ENCODE measurements at regions not wholly inside any gene's neighbourhood (a gene's known extent, or its start where the extent isn't known, plus 50 kb on each side); places are given as distances from the start of the nearest gene placed in this dataset.
"Not testable (repeated sequence)": the region's sequence is repeated elsewhere in the genome, so short reads cannot be mapped to it uniquely, and the experiment has no call there.

DNA sequence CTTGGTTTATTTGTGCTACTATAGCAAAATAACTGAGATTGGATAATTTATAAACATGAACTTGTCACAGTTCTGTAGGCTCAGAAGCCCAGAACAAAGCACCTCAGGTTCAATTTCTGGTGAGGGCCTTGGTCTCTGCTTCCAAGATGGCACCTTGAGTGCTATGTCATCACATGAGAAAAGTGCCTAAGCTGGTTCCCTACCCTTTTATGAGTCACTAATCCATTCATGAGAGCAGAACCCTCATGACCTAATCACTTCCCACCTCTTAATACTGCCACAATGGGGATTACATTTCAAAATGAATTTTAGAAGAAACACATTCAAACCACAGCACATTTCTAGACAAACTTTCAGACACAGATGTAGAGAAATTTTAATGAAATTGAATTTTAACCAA lies 98.2 kb upstream of the PRSS3 start:
- Histone ChIP-seq H3K27me3 (ENCODE audit: control insufficient read depth, insufficient read depth, low read length) (no peaks in the 10 kb centered on the region), H3K36me3 (ENCODE audit: control insufficient read depth, insufficient read depth, low read length) (no peaks in the 10 kb centered on the region), H3K4me1 (ENCODE audit: control insufficient read depth, insufficient read depth, low read length) (no peaks in the 10 kb centered on the region), H3K4me3 (ENCODE audit: low read length) (no peak overlapping the region), H3K9me3 (ENCODE audit: control insufficient read depth, low read length) (no peaks in the 10 kb centered on the region), H3K9ac (ENCODE audit: low read length) (no peak overlapping the region)

- Histone ChIP-seq H3K9ac (ENCODE audit: low read length) (no peak overlapping the region), H3K4me3 (ENCODE audit: low read length) (no peak overlapping the region), H3K4me1 (ENCODE audit: control insufficient read depth, insufficient read depth, low read length) (no peaks in the 10 kb centered on the region), H3K9me3 (ENCODE audit: control insufficient read depth, low read length) (no peaks in the 10 kb centered on the region), H3K36me3 (ENCODE audit: control insufficient read depth, insufficient read depth, low read length) (no peaks in the 10 kb centered on the region), H3K27me3 (ENCODE audit: control insufficient read depth, insufficient read depth, low read length) (no peaks in the 10 kb centered on the region)
Observed at GRCh38 chr9:33698267-33698666, 97.1 kb upstream of the PRSS3 start.

GRCh38 chr9:33700940-33701339 lies 94.4 kb upstream of the PRSS3 start:
- not testable (repeated sequence) for H3K4me3 ChIP-seq (ENCODE audit: low read length); H3K27me3 ChIP-seq (ENCODE audit: control insufficient read depth, insufficient read depth, low read length); H3K36me3 ChIP-seq (ENCODE audit: control insufficient read depth, insufficient read depth, low read length); H3K9me3 ChIP-seq (ENCODE audit: control insufficient read depth, low read length); H3K9ac ChIP-seq (ENCODE audit: low read length); H3K4me1 ChIP-seq (ENCODE audit: control insufficient read depth, insufficient read depth, low read length)

DNA sequence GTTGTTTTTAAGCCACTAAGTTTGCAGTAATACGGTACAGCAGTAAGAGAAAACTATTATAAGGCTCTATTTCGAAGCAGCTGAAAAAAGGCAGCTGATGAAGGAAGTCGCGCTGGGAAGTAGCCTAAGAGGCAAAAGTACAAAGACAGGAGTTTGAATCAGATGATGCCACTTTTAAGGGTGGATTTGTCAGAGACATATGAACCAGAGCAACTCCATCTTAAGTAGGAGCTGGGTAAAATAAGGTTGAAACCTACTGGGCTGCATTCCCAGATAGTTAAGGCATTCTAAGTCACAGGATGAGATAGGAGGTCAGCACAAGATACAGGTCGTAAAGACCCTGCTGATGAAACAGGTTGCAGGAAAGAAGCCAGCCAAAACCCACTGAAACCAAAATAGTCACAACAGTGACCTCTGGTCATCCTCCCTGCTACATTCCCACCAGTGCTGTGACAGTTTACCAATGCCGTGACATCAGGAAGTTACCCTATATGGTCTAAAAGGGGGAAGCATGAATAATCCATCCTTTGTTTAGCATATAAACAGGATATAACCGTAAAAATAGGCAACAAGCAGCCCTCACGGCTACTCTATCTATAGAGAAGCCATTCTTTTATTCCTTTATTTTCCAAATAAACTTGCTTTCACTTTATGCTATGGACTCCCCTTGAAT lies 91.8 kb upstream of the PRSS3 start:
- H3K4me3 ChIP-seq (ENCODE audit: low read length), result no peak overlapping the region
- H3K9me3 ChIP-seq (ENCODE audit: control insufficient read depth, low read length), result no peaks in the 10 kb centered on the region
- no peak overlapping the region for H3K9ac ChIP-seq (ENCODE audit: low read length)
- no peaks in the 10 kb centered on the region for H3K27me3 ChIP-seq (ENCODE audit: control insufficient read depth, insufficient read depth, low read length)
- H3K4me1 ChIP-seq (ENCODE audit: control insufficient read depth, insufficient read depth, low read length), result no peaks in the 10 kb centered on the region
- H3K36me3 ChIP-seq (ENCODE audit: control insufficient read depth, insufficient read depth, low read length), result no peaks in the 10 kb centered on the region

DNA sequence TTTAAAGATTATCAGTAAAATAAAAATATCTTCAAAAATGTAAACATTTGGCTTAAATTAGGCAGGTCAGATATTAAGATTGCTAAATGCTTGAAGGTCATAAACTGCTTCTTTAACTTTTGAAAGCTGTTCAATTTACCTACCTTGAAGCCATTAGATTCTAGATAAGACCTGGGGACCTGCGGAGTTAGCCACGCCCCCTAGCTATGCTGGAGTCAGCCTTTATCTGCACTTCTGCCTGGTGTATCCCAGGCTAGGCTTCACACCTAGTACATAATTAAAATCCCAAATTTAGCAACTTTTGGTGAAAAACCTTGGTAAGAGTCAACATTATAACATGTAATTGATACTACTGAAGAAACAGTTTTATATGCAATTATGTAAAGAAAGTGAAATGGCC lies 89.9 kb upstream of the PRSS3 start:
- not testable (repeated sequence) for H3K4me1 ChIP-seq (ENCODE audit: control insufficient read depth, insufficient read depth, low read length); H3K9me3 ChIP-seq (ENCODE audit: control insufficient read depth, low read length); H3K9ac ChIP-seq (ENCODE audit: low read length); H3K27me3 ChIP-seq (ENCODE audit: control insufficient read depth, insufficient read depth, low read length); H3K36me3 ChIP-seq (ENCODE audit: control insufficient read depth, insufficient read depth, low read length); H3K4me3 ChIP-seq (ENCODE audit: low read length)

DNA sequence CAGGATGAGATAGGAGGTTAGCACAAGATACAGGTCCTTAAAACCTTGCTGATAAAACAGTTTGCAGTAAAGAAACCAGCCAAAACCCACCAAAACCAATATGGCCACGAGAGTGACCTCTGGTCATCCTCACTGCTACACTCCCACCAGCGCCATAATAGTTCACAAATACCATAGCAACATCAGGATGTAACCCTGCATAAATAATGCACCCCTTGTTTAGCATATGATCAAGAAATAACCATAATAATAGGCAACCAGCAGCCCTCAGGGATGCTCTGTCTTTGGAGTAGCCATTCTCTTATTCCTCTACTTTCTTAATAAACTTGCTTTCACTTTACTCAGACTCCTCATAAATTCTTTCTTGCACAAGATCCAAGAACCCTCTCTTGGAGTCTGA lies 86.9 kb upstream of the PRSS3 start:
- Histone ChIP-seq H3K4me3 (ENCODE audit: low read length) (no peak overlapping the region), H3K9me3 (ENCODE audit: control insufficient read depth, low read length) (no peaks in the 10 kb centered on the region), H3K4me1 (ENCODE audit: control insufficient read depth, insufficient read depth, low read length) (no peaks in the 10 kb centered on the region), H3K9ac (ENCODE audit: low read length) (no peak overlapping the region), H3K36me3 (ENCODE audit: control insufficient read depth, insufficient read depth, low read length) (no peaks in the 10 kb centered on the region), H3K27me3 (ENCODE audit: control insufficient read depth, insufficient read depth, low read length) (peaks cover 4% of the 10 kb centered on the region)

GRCh38 chr9:33709269-33709668 lies 86.1 kb upstream of the PRSS3 start:
- no peaks in the 10 kb centered on the region for H3K9me3 ChIP-seq (ENCODE audit: control insufficient read depth, low read length)
- no peaks in the 10 kb centered on the region for H3K36me3 ChIP-seq (ENCODE audit: control insufficient read depth, insufficient read depth, low read length)
- no peak overlapping the region for H3K9ac ChIP-seq (ENCODE audit: low read length)
- peaks cover 4% of the 10 kb centered on the region for H3K27me3 ChIP-seq (ENCODE audit: control insufficient read depth, insufficient read depth, low read length)
- H3K4me3 ChIP-seq (ENCODE audit: low read length), result no peak overlapping the region
- H3K4me1 ChIP-seq (ENCODE audit: control insufficient read depth, insufficient read depth, low read length), result no peaks in the 10 kb centered on the region

- not testable (repeated sequence) for H3K27me3 ChIP-seq (ENCODE audit: control insufficient read depth, insufficient read depth, low read length); H3K4me1 ChIP-seq (ENCODE audit: control insufficient read depth, insufficient read depth, low read length); H3K36me3 ChIP-seq (ENCODE audit: control insufficient read depth, insufficient read depth, low read length); H3K9me3 ChIP-seq (ENCODE audit: control insufficient read depth, low read length); H3K9ac ChIP-seq (ENCODE audit: low read length); H3K4me3 ChIP-seq (ENCODE audit: low read length)
Observed at GRCh38 chr9:33711418-33711817, 83.9 kb upstream of the PRSS3 start.

- no peaks in the 10 kb centered on the region for H3K36me3 ChIP-seq (ENCODE audit: control insufficient read depth, insufficient read depth, low read length)
- no peak overlapping the region for H3K4me3 ChIP-seq (ENCODE audit: low read length)
- H3K9ac ChIP-seq (ENCODE audit: low read length), result no peak overlapping the region
- peaks cover 4% of the 10 kb centered on the region for H3K27me3 ChIP-seq (ENCODE audit: control insufficient read depth, insufficient read depth, low read length)
- H3K4me1 ChIP-seq (ENCODE audit: control insufficient read depth, insufficient read depth, low read length), result no peaks in the 10 kb centered on the region
- H3K9me3 ChIP-seq (ENCODE audit: control insufficient read depth, low read length), result no peaks in the 10 kb centered on the region
Observed at GRCh38 chr9:33714989-33715388, 80.4 kb upstream of the PRSS3 start.

DNA sequence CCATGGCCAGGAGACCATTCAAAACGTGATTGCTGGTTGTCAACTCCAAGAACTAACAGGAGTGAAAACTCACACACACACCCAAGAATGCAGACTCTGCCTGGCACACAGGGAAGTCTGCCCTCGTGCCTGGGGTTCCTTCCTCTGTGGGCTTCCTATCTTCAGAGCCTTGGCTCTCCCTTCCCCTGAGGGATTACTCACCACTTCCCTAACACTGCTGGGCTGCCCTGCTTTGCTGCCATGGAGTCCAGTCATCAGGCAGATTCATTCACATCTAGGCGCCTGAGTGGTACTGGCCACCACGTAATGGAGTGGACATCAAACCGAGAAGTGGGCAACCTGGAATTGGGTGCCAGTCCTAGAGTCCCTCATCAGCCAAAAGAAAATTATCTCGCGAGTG lies 76.4 kb upstream of the PRSS3 start:
- no peaks in the 10 kb centered on the region for H3K4me1 ChIP-seq (ENCODE audit: control insufficient read depth, insufficient read depth, low read length)
- no peaks in the 10 kb centered on the region for H3K36me3 ChIP-seq (ENCODE audit: control insufficient read depth, insufficient read depth, low read length)
- no peak overlapping the region for H3K4me3 ChIP-seq (ENCODE audit: low read length)
- H3K27me3 ChIP-seq (ENCODE audit: control insufficient read depth, insufficient read depth, low read length), result no peaks in the 10 kb centered on the region
- no peaks in the 10 kb centered on the region for H3K9me3 ChIP-seq (ENCODE audit: control insufficient read depth, low read length)
- H3K9ac ChIP-seq (ENCODE audit: low read length), result no peak overlapping the region

- Histone ChIP-seq H3K9ac (ENCODE audit: low read length) (no peak overlapping the region), H3K4me1 (ENCODE audit: control insufficient read depth, insufficient read depth, low read length) (no peaks in the 10 kb centered on the region), H3K36me3 (ENCODE audit: control insufficient read depth, insufficient read depth, low read length) (no peaks in the 10 kb centered on the region), H3K27me3 (ENCODE audit: control insufficient read depth, insufficient read depth, low read length) (no peaks in the 10 kb centered on the region), H3K4me3 (ENCODE audit: low read length) (no peak overlapping the region), H3K9me3 (ENCODE audit: control insufficient read depth, low read length) (no peaks in the 10 kb centered on the region)
Observed at GRCh38 chr9:33719581-33720374, 75.6 kb upstream of the PRSS3 start.

GRCh38 chr9:33721674-33722358 lies 73.5 kb upstream of the PRSS3 start:
- H3K9ac ChIP-seq (ENCODE audit: low read length), result no peak overlapping the region

More at GRCh38 chr9:33721674-33722358, 73.5 kb upstream of the PRSS3 start:
- no peaks in the 10 kb centered on the region for H3K27me3 ChIP-seq (ENCODE audit: control insufficient read depth, insufficient read depth, low read length)
- no peaks in the 10 kb centered on the region for H3K36me3 ChIP-seq (ENCODE audit: control insufficient read depth, insufficient read depth, low read length)
- no peak overlapping the region for H3K4me3 ChIP-seq (ENCODE audit: low read length)
- H3K4me1 ChIP-seq (ENCODE audit: control insufficient read depth, insufficient read depth, low read length), result no peaks in the 10 kb centered on the region
- no peaks in the 10 kb centered on the region for H3K9me3 ChIP-seq (ENCODE audit: control insufficient read depth, low read length)
